ENCODE measurements at regions not wholly inside any gene's neighbourhood (a gene's known extent, or its start where the extent isn't known, plus 50 kb on each side); places are given as distances from the start of the nearest gene placed in this dataset.

DNA sequence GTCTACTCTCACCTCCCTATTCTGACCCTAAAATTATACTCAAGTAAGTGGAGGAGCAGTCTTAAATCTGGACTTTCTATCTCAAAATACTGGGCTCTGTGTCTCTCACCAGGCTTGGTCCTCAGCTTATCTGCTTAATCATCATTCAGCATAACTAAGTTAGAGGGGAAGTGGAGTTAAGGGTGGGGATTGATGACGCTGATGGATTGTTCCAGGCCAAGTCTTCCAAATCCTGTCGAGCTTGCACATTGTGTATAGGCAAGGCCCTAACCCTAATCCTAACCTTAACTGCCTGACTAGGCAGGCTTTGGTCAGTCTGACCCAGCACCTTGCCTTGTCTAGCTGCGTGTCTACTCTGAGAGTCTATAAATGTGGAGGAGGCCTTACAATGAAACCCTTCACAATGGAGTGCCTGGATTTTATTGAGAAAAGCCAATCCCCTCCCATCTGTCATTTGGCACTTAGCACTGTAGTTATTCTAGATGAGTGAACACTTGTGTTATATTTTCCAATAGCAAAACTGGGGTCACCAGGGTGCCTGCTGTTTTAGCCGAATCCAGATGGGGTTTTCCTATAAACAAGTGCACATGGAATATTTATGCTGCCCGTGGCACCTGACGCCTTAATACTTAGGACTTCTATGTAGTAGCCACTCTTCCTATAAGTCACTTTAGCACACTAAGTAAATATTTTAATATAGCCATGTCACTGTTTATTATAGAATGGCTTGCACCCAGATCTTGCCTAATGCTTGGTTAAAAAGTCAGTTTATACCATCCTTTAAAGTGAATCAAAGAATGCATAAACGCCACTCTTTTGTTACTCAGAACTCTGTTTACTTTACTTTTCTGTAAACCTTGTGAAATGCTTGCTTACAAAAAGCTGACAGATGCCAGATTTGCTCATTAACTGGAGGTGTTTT lies 193.2 kb upstream of the MYOCD start:
- TF ChIP-seq, protein P1, sequence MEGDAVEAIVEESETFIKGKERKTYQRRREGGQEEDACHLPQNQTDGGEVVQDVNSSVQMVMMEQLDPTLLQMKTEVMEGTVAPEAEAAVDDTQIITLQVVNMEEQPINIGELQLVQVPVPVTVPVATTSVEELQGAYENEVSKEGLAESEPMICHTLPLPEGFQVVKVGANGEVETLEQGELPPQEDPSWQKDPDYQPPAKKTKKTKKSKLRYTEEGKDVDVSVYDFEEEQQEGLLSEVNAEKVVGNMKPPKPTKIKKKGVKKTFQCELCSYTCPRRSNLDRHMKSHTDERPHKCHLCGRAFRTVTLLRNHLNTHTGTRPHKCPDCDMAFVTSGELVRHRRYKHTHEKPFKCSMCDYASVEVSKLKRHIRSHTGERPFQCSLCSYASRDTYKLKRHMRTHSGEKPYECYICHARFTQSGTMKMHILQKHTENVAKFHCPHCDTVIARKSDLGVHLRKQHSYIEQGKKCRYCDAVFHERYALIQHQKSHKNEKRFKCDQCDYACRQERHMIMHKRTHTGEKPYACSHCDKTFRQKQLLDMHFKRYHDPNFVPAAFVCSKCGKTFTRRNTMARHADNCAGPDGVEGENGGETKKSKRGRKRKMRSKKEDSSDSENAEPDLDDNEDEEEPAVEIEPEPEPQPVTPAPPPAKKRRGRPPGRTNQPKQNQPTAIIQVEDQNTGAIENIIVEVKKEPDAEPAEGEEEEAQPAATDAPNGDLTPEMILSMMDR (IDR thresholded peaks at IDR 0.05 in 2 of 3, conservative IDR thresholded peaks at IDR 0.05 in 1 of 3; ENCODE audit: control insufficient read depth in 2 of 3, extremely low read depth in 1 of 3, insufficient read depth in 1 of 3, low read depth in 3 of 3, low read length in 3 of 3), result no peak
- TF ChIP-seq TCF7 (IDR thresholded peaks at IDR 0.05; ENCODE audit: borderline replicate concordance), result no peak
- no peak for TF ChIP-seq CREM (IDR thresholded peaks at IDR 0.05; ENCODE audit: low read depth)
- TF ChIP-seq POLR2AphosphoS5 (IDR thresholded peaks at IDR 0.05; ENCODE audit: low read length), result no peak
- no peak for TF ChIP-seq SUZ12 (IDR thresholded peaks at IDR 0.05; ENCODE audit: unreplicated experiment)
- TF ChIP-seq FOS (IDR thresholded peaks at IDR 0.05; ENCODE audit: borderline replicate concordance, extremely low read depth, insufficient read length), result no peak
- TF ChIP-seq, protein P2, sequence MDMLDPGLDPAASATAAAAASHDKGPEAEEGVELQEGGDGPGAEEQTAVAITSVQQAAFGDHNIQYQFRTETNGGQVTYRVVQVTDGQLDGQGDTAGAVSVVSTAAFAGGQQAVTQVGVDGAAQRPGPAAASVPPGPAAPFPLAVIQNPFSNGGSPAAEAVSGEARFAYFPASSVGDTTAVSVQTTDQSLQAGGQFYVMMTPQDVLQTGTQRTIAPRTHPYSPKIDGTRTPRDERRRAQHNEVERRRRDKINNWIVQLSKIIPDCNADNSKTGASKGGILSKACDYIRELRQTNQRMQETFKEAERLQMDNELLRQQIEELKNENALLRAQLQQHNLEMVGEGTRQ (IDR thresholded peaks at IDR 0.05; ENCODE audit: borderline replicate concordance, low read depth, low read length), result no peak
- TF ChIP-seq SRF (IDR thresholded peaks at IDR 0.05; ENCODE audit: low read depth in 2 of 2, low read length in 2 of 2), result no peak
- TF ChIP-seq POLR2A (IDR thresholded peaks at IDR 0.05; ENCODE audit: low read depth, low read length), result no peak
- TF ChIP-seq GABPA (IDR thresholded peaks at IDR 0.05; ENCODE audit: low read depth), result no peak
- TF ChIP-seq HDAC2 (IDR thresholded peaks at IDR 0.05), result no peak

All from GM12878 (cell line).